ENCODE measurements at regions not wholly inside any gene's neighbourhood (a gene's known extent, or its start where the extent isn't known, plus 50 kb on each side); places are given as distances from the start of the nearest gene placed in this dataset.

DNA sequence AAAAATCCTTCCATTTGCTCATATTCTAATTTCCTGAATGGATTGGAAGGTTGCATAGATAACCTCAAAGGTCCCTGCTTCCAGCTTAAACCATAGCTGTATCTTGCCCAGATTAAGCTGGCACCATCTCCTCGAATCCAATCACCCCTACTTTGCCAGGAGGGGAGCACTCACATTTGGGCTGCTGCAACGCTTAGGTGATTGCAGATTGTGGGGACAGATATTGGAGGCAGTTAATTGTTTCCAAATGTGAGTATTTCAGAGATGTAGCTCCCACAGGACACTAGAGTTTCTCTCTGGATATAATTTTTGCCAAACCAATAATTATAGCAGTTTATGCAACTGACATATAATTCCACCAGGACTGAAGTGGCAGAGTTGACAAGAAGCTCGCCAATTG, 53.5 kb upstream of the ACSL1 start:
- TF ChIP-seq, protein P1, sequence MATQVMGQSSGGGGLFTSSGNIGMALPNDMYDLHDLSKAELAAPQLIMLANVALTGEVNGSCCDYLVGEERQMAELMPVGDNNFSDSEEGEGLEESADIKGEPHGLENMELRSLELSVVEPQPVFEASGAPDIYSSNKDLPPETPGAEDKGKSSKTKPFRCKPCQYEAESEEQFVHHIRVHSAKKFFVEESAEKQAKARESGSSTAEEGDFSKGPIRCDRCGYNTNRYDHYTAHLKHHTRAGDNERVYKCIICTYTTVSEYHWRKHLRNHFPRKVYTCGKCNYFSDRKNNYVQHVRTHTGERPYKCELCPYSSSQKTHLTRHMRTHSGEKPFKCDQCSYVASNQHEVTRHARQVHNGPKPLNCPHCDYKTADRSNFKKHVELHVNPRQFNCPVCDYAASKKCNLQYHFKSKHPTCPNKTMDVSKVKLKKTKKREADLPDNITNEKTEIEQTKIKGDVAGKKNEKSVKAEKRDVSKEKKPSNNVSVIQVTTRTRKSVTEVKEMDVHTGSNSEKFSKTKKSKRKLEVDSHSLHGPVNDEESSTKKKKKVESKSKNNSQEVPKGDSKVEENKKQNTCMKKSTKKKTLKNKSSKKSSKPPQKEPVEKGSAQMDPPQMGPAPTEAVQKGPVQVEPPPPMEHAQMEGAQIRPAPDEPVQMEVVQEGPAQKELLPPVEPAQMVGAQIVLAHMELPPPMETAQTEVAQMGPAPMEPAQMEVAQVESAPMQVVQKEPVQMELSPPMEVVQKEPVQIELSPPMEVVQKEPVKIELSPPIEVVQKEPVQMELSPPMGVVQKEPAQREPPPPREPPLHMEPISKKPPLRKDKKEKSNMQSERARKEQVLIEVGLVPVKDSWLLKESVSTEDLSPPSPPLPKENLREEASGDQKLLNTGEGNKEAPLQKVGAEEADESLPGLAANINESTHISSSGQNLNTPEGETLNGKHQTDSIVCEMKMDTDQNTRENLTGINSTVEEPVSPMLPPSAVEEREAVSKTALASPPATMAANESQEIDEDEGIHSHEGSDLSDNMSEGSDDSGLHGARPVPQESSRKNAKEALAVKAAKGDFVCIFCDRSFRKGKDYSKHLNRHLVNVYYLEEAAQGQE (IDR thresholded peaks at IDR 0.05; ENCODE audit: insufficient read depth in 1 of 2, low read depth in 2 of 2, low read length in 2 of 2), result no peak
- TF ChIP-seq POLR2AphosphoS5 (IDR thresholded peaks at IDR 0.05; ENCODE audit: low read depth, low read length) (no peak), FOXP2 (optimal IDR thresholded peaks at IDR 0.05; ENCODE audit: borderline replicate concordance, extremely low read depth, extremely low read length, insufficient read depth) (no peak), SIN3A (IDR thresholded peaks at IDR 0.05; ENCODE audit: borderline replicate concordance, insufficient read depth, low read length) (no peak), TAF1 (IDR thresholded peaks at IDR 0.05; ENCODE audit: borderline replicate concordance, insufficient read depth, low read length) (no peak)

DNA sequence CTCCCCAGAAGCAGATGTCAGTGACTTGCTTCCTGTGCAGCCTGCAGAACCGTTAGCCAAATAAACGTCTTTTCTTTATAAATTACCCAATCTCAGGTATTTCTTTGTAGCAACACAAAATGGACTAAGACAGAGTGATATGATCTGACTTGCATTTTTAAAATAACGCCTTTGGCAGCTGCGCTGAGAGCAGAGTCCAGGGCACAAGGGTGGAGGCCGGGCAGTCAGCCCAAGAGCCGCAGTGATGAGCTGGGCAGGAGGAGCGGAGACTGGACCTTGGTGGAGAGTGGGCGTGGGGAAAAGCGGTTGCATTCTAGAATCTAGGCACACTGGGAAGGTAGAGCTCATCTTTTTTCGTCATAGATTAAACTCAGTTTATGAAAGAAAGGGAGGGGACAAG, 56.5 kb upstream of the ACSL1 start:
- TF ChIP-seq, protein P1 (IDR thresholded peaks at IDR 0.05; ENCODE audit: insufficient read depth in 1 of 2, low read depth in 2 of 2, low read length in 2 of 2), result no peak
- no peak for TF ChIP-seq POLR2AphosphoS5 (IDR thresholded peaks at IDR 0.05; ENCODE audit: low read depth, low read length)

DNA sequence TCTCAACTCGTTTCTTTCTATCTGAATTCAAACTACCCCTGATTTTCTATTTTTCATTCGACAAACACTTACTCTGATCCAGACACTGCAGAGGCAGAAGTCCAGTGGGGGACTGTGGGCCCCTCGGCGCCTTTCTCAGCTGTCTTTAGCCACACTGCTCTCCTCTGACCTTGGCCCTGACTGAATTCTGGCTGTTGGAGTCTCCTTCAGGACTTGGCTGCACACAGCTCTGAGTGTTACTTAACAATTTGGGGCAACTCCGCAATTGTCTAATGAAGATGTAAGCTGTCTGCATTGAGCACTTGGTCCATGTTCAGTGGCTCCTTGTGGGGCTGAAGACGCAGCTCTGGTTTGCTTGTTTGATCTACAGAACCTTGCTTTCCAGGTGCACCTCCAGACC, 57.3 kb upstream of the ACSL1 start:
- TF ChIP-seq, protein P1 (IDR thresholded peaks at IDR 0.05; ENCODE audit: insufficient read depth in 1 of 2, low read depth in 2 of 2, low read length in 2 of 2), result no peak
- TF ChIP-seq POLR2AphosphoS5 (IDR thresholded peaks at IDR 0.05; ENCODE audit: low read depth, low read length) (no peak), TAF1 (IDR thresholded peaks at IDR 0.05; ENCODE audit: borderline replicate concordance, insufficient read depth, low read length) (no peak), FOXP2 (optimal IDR thresholded peaks at IDR 0.05; ENCODE audit: borderline replicate concordance, extremely low read depth, extremely low read length, insufficient read depth) (no peak), SIN3A (IDR thresholded peaks at IDR 0.05; ENCODE audit: borderline replicate concordance, insufficient read depth, low read length) (no peak)

DNA sequence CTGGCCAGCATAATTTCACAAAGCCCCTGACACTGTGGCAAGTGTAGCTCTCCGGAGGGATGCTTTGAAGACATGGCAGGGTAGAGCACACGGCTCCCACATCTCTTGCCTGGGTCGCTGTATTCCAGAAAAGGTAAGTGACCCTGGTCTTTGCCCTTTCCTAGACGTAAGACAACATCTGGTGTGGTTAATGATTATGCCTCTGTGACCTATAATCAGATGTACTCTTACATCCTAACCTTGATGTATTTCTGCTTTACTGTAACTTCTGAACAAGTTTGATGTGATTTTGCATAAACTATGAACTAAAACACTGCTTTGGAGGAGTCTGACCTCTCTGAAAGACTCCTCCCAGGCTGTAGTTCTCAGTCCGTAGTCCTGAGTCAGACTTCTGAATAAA, 59.1 kb upstream of the ACSL1 start:
- TF ChIP-seq FOXP2 (optimal IDR thresholded peaks at IDR 0.05; ENCODE audit: borderline replicate concordance, extremely low read depth, extremely low read length, insufficient read depth), result no peak
- TF ChIP-seq SIN3A (IDR thresholded peaks at IDR 0.05; ENCODE audit: borderline replicate concordance, insufficient read depth, low read length), result no peak
- no peak for TF ChIP-seq POLR2AphosphoS5 (IDR thresholded peaks at IDR 0.05; ENCODE audit: low read depth, low read length)
- TF ChIP-seq, protein P1 (IDR thresholded peaks at IDR 0.05; ENCODE audit: insufficient read depth in 1 of 2, low read depth in 2 of 2, low read length in 2 of 2), result no peak
- TF ChIP-seq TAF1 (IDR thresholded peaks at IDR 0.05; ENCODE audit: borderline replicate concordance, insufficient read depth, low read length), result no peak

DNA sequence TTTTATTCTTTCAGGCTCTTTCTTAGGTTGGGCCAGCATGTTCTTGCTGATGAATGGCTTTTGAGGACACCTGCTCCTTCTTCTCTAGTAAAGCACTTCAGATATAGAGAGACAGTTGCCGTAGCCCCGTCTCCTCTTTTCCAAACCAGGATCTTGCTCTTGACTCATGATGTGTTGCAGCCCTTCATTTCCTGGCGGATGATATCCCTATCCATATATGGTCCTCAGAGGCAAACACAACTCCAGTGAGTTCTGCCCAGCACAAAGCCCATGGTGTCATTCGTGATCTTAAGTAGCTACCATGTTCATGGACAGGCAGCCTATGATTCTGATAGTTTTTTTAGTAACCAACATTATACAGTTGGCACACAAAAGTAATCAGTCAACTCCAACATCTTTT, 59.8 kb upstream of the ACSL1 start:
- TF ChIP-seq SIN3A (IDR thresholded peaks at IDR 0.05; ENCODE audit: borderline replicate concordance, insufficient read depth, low read length) (no peak), POLR2AphosphoS5 (IDR thresholded peaks at IDR 0.05; ENCODE audit: low read depth, low read length) (no peak), TAF1 (IDR thresholded peaks at IDR 0.05; ENCODE audit: borderline replicate concordance, insufficient read depth, low read length) (no peak), FOXP2 (optimal IDR thresholded peaks at IDR 0.05; ENCODE audit: borderline replicate concordance, extremely low read depth, extremely low read length, insufficient read depth) (no peak)
- TF ChIP-seq, protein P1 (IDR thresholded peaks at IDR 0.05; ENCODE audit: insufficient read depth in 1 of 2, low read depth in 2 of 2, low read length in 2 of 2), result no peak
